ENCODE measurements at regions not wholly inside any gene's neighbourhood (a gene's known extent, or its start where the extent isn't known, plus 50 kb on each side); places are given as distances from the start of the nearest gene placed in this dataset.

- intact Hi-C loops (cut with micrococcal nuclease): no loop called here
- CTCF ChIA-PET: no interaction called here
Observed at GRCh38 chr3:162041622-162042021, 545.0 kb downstream of the OTOL1 start.

GRCh38 chr3:162052636-162053035 lies 556.0 kb downstream of the OTOL1 start:
- no peak overlapping the region for H3K4me3 ChIP-seq (replicated peaks in 1 of 2; ENCODE audit: low read depth in 1 of 2, low read length in 2 of 2)
- H3K79me2 ChIP-seq (ENCODE audit: insufficient read depth, low read length): no peaks in the 10 kb centered on the region
- no peaks in the 10 kb centered on the region for H3K27me3 ChIP-seq (ENCODE audit: insufficient read depth, low read length)
- no TSS peak for BruUV-seq (replicated peaks)
- H3K36me3 ChIP-seq (ENCODE audit: control insufficient read depth in 1 of 2, insufficient read depth in 2 of 2, low read length in 2 of 2): no peaks in the 10 kb centered on the region
- H3K4me2 ChIP-seq (ENCODE audit: low read length): no peak overlapping the region
- CTCF ChIA-PET: no interaction called here
- ATAC-seq: no peak
- H3K27ac ChIP-seq (ENCODE audit: low read depth, low read length): no peak overlapping the region
- H3K9ac ChIP-seq (ENCODE audit: low read length): no peak overlapping the region
- RAD21 ChIA-PET (ENCODE audit: low non-redundant PET in 1 of 2, low total read pairs in 2 of 2, uncharacterized antibody in 2 of 2, unreplicated experiment in 2 of 2): no interaction called here
- DNase-seq (ENCODE audit: low read depth, low spot score): no peak
- no peak overlapping the region for H2AFZ ChIP-seq (ENCODE audit: low read depth, low read length, poor library complexity, severe bottlenecking)
- POLR2A ChIA-PET: no interaction called here
- TF ChIP-seq ELF1 (IDR thresholded peaks at IDR 0.05; ENCODE audit: borderline replicate concordance, low read depth) (no peak), JUND (IDR thresholded peaks at IDR 0.05) (no peak), ATF3 (IDR thresholded peaks at IDR 0.05) (no peak)
- intact Hi-C loops (cut with micrococcal nuclease): no loop called here
- no peaks in the 10 kb centered on the region for H3K9me2 ChIP-seq (ENCODE audit: insufficient read depth)
- H3K9me3 ChIP-seq (ENCODE audit: control insufficient read depth in 1 of 2, insufficient read depth in 1 of 2, low read depth in 1 of 2, low read length in 2 of 2): no peaks in the 10 kb centered on the region
- no peaks in the 10 kb centered on the region for H4K20me1 ChIP-seq (ENCODE audit: insufficient read depth)
- H3K4me1 ChIP-seq (ENCODE audit: control insufficient read depth in 1 of 2, insufficient read depth in 2 of 2, low read length in 2 of 2): no peaks in the 10 kb centered on the region

More at GRCh38 chr3:162041622-162042021, 545.0 kb downstream of the OTOL1 start:
- Histone ChIP-seq H3K9me2 (ENCODE audit: insufficient read depth) (no peaks in the 10 kb centered on the region), H3K4me3 (replicated peaks in 1 of 2; ENCODE audit: low read depth in 1 of 2, low read length in 2 of 2) (no peak overlapping the region), H3K9me3 (ENCODE audit: control insufficient read depth in 1 of 2, insufficient read depth in 1 of 2, low read depth in 1 of 2, low read length in 2 of 2) (no peaks in the 10 kb centered on the region), H2AFZ (ENCODE audit: low read depth, low read length, poor library complexity, severe bottlenecking) (no peak overlapping the region), H3K27ac (ENCODE audit: low read depth, low read length) (no peak overlapping the region), H3K36me3 (ENCODE audit: control insufficient read depth in 1 of 2, insufficient read depth in 2 of 2, low read length in 2 of 2) (no peaks in the 10 kb centered on the region), H3K79me2 (ENCODE audit: insufficient read depth, low read length) (no peaks in the 10 kb centered on the region), H3K4me1 (ENCODE audit: control insufficient read depth in 1 of 2, insufficient read depth in 2 of 2, low read length in 2 of 2) (no peaks in the 10 kb centered on the region), H3K9ac (ENCODE audit: low read length) (no peak overlapping the region), H3K27me3 (ENCODE audit: insufficient read depth, low read length) (no peaks in the 10 kb centered on the region), H3K4me2 (ENCODE audit: low read length) (no peak overlapping the region), H4K20me1 (ENCODE audit: insufficient read depth) (no peaks in the 10 kb centered on the region)
- ATAC-seq: no peak
- BruUV-seq (replicated peaks): no TSS peak
- no peak for DNase-seq (ENCODE audit: low read depth, low spot score)
- ChIA-PET POLR2A (no interaction called here), RAD21 (ENCODE audit: low non-redundant PET in 1 of 2, low total read pairs in 2 of 2, uncharacterized antibody in 2 of 2, unreplicated experiment in 2 of 2) (no interaction called here)
- TF ChIP-seq RAD21 (IDR thresholded peaks at IDR 0.05; ENCODE audit: low read depth): peak; percentile 29; the same call in 1 of the 2 replicates
- no peak for TF ChIP-seq ZNF274 (IDR thresholded peaks at IDR 0.05; ENCODE audit: low read depth, low read length)

Measured in HCT116 (cell line).